ENCODE measurements at regions not wholly inside any gene's neighbourhood (a gene's known extent, or its start where the extent isn't known, plus 50 kb on each side); places are given as distances from the start of the nearest gene placed in this dataset.
"Not testable (repeated sequence)": the region's sequence is repeated elsewhere in the genome, so short reads cannot be mapped to it uniquely, and the experiment has no call there.

DNA sequence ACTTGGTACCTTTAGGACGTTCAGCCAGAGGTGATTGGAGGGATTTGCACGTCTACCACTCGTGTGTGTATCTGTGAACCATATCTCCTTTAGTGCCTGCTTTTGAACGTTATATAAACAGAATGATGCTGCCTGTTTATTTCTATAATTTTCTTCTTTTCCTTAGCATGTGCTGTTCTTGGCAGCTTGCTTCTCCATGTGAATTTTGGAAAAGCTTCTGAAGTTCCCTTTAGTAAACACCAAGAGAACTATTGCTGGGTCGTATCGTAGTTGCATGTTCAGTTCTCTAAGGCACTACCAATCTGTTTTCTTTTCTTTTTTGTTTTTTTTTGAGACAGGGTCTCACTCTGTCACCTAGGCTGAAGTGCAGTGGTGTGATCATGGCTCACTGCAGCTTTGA is 73.8 kb upstream of the FANCC start:
- H3K27ac ChIP-seq: not testable (repeated sequence)

DNA sequence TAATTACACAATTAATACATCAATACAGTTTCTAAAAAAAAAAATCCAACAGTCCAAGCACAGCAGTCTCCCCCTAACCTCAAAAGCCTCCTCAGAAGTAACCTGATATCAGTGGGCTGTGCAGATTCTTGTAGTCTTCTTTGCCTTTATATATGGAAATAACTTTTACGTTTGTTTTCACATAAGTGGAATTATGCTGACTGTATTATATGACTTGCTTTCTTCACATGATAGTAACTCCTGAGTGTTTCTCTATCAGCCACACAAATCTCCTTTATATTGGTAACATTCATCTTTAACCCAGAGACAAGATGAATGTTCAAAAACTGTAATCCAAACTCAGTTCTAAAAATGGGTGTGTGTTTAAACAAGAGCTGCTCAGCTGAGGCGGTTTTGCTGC is 71.9 kb upstream of the FANCC start:
- no peak for TF ChIP-seq ZFX (IDR thresholded peaks at IDR 0.05; ENCODE audit: borderline replicate concordance)
- H3K27ac ChIP-seq: no peak overlapping the region

DNA sequence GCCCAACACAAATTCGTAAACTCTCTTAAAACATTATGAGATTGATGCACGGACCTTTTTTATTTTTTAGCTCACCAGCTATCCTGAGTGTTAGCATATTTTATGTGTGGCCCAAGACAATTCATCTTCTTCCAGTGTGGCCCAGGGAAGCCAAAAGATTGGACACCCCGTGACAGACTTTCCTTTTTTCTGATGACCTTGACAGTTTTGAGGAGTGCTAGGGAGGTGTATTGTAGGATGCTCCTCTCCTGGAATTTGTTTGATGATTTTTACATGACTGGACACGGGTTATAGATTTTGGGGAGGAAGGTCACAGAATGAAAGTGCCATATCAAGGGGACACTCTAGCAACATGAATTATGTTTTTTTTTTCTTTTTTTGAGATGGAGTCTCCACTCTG is 69.3 kb upstream of the FANCC start:
- no peak for TF ChIP-seq ZFX (IDR thresholded peaks at IDR 0.05; ENCODE audit: borderline replicate concordance)
- TF ChIP-seq, protein P1, sequence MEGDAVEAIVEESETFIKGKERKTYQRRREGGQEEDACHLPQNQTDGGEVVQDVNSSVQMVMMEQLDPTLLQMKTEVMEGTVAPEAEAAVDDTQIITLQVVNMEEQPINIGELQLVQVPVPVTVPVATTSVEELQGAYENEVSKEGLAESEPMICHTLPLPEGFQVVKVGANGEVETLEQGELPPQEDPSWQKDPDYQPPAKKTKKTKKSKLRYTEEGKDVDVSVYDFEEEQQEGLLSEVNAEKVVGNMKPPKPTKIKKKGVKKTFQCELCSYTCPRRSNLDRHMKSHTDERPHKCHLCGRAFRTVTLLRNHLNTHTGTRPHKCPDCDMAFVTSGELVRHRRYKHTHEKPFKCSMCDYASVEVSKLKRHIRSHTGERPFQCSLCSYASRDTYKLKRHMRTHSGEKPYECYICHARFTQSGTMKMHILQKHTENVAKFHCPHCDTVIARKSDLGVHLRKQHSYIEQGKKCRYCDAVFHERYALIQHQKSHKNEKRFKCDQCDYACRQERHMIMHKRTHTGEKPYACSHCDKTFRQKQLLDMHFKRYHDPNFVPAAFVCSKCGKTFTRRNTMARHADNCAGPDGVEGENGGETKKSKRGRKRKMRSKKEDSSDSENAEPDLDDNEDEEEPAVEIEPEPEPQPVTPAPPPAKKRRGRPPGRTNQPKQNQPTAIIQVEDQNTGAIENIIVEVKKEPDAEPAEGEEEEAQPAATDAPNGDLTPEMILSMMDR (IDR thresholded peaks at IDR 0.05): no peak
- H3K27ac ChIP-seq: no peak overlapping the region

DNA sequence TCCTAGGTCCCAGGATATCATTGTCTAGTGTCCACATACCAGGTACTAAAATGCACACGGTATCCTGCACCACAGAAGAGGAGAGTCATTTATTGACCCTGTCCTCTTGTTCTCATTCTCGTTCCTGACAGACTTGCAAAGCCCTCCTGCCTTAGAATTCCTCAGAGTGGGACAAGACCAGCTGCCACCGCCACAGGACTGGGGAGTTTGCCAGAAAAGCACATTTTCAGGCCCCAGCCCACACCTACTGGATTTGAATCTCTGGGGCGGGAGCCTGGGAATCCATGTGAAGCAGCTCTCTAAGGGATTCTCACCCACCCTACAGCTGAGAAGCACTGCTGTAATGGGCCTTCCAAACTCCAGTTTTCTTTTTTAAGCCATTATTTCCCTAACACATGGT is 68.0 kb upstream of the FANCC start:
- H3K27ac ChIP-seq: no peak overlapping the region
- TF ChIP-seq, protein P1 (IDR thresholded peaks at IDR 0.05): no peak
- TF ChIP-seq ZFX (IDR thresholded peaks at IDR 0.05; ENCODE audit: borderline replicate concordance): no peak

DNA sequence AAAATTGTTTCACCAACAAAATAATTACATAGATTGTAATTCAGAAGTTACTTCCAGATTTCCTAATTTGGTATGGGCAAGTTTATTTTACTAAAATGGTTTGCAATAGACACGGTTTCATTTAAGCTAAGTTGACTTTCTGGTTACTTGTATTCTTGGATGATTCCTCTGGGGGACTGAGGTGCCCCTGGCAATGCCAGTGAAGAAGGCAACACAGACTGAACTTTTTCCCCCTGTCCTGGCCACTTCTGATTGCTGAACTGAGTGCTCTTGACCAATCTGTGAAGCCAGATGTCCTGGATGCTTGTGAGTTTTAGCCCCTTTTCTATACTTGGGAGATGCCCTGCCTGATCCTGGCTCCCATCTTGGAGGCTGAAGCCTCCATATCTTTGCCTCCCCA is 66.3 kb upstream of the FANCC start:
- H3K27ac ChIP-seq: no peak overlapping the region
- TF ChIP-seq, protein P1 (IDR thresholded peaks at IDR 0.05): no peak
- TF ChIP-seq ZFX (IDR thresholded peaks at IDR 0.05; ENCODE audit: borderline replicate concordance): no peak

DNA sequence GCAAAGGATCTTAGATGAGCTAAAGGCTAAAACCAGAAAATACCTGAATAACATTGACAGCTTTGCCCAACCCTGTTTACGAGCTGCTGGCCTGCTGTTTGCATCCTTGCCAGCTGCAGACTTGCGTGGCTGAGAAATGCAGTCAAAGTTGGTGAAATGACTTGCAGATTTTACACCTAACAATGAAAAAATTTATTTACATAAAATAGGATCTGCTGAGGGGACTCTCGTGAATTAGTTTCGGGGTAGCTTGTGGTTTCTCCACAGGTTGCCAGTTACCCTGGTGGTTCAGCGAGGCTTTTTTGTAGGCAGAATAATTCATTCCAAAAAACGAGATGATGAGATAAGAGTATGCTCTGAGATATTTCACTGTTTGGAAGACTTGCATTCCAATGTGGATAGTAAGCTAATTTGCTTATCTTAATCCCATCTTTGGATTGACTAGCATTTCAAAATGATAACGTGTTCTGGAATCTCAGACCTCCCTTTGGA is 65.7 kb upstream of the FANCC start:
- H3K27ac ChIP-seq: peak overlapping the region; percentile 27; the same call in 1 of the 2 replicates
- TF ChIP-seq ZFX (IDR thresholded peaks at IDR 0.05; ENCODE audit: borderline replicate concordance): no peak
- TF ChIP-seq, protein P1 (IDR thresholded peaks at IDR 0.05): no peak

DNA sequence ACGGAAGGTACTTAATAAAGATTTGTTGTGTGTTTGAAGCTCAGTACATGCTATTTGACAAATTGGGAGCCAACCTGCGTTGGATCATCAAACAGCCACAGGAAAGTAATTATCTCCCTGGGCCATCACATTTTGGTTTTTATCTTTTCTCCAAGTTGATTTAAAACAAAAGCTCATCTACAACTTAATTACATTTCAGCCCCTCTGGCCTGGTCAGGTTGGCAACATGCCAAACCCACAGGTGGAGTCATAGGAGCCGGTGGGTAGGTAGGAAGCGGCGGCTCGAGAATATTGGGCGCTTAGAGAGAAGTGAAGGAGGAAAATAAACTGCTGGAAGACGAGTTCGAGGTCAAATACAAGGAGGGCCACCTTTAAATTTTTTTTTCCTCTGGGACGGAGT is 64.9 kb upstream of the FANCC start:
- TF ChIP-seq ZFX (IDR thresholded peaks at IDR 0.05; ENCODE audit: borderline replicate concordance): no peak
- TF ChIP-seq, protein P1 (IDR thresholded peaks at IDR 0.05): no peak
- H3K27ac ChIP-seq: no peak overlapping the region

DNA sequence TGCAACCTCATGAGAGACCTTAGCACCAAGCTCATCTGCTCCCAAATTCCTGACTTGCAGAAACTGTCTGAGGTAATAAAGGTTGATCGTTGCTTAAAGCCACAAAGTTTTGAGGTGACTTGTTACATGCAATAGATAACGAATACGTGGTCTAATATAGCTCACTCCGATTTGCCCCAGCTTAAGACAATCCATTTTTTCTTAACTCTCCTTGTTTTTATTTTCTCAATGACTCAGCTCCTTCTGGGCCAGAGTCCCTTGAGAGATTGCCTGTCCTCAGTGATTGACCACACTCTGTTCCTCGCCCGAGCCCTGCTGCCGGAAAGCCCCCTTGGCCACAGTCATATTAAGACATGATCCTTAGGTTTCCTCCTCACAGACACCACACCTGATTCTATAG is 63.7 kb upstream of the FANCC start:
- no peak overlapping the region for H3K27ac ChIP-seq
- TF ChIP-seq, protein P1 (IDR thresholded peaks at IDR 0.05): no peak
- no peak for TF ChIP-seq ZFX (IDR thresholded peaks at IDR 0.05; ENCODE audit: borderline replicate concordance)
